HG03066 (cell line): ENCODE measurements at regions not wholly inside any gene's neighbourhood (a gene's known extent, or its start where the extent isn't known, plus 50 kb on each side); places are given as distances from the start of the nearest gene placed in this dataset.

Source experiments
- ATAC-seq: cut with Tn5 transposase; IDR thresholded peaks from one replicate; pipeline ENCODE4 v1.9.1; 2021; ENCODE audit warnings: low read depth; ENCODE audit not compliant: unreplicated experiment

GRCh38 chr21:31471865-31472264, 127.8 kb upstream of the TIAM1 start:
- ATAC-seq: no peak

DNA sequence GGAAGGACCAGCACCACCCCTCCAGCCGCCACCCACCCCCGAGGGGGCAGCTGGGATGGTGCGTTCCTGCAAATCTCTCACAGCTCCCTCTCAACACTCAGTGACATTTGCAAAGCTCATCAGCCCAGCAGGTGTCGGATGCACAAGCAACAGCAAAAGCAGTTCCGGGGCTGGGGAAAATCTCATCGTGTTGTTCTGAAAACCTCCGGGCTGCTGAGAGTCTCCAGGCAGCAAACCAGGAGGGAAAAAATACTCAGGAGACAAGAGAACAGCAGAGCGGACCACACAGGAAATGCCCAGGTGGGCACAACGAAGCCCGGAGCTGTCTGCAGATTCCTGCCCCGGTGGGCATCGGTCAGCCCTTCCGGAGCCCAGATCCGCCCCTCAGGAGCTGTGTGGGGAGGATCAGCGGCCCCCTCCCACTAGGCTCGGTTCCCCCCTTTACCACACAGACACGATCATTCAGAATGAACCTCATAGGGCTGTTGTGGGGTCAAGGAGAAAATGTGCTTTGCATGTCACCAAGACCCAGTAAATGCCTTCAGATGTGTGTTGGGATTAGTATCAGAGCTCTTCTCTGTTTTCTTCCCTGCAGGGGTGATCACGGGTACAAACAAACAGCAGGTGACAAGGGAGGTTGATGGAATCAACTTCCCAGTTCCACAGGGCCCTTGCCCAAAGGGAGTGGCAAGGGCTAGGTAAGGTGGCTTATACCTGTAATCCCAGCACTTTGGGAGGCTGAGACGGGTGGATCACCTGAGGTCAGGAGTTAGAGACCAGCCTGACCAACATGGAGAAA, 127.0 kb upstream of the TIAM1 start:
- ATAC-seq: no peak

- no peak for ATAC-seq
Measured at GRCh38 chr21:31460980-31461379, 116.9 kb upstream of the TIAM1 start.

GRCh38 chr21:31459457-31459856, 115.4 kb upstream of the TIAM1 start:
- no peak for ATAC-seq

GRCh38 chr21:31457675-31458074, 113.6 kb upstream of the TIAM1 start:
- no peak for ATAC-seq

GRCh38 chr21:31456201-31456600, 112.1 kb upstream of the TIAM1 start:
- ATAC-seq: no peak

GRCh38 chr21:31455506-31455905, 111.4 kb upstream of the TIAM1 start:
- ATAC-seq: no peak

GRCh38 chr21:31450980-31451379, 106.9 kb upstream of the TIAM1 start:
- ATAC-seq: no peak

GRCh38 chr21:31449921-31450535, 106.0 kb upstream of the TIAM1 start:
- no peak for ATAC-seq

DNA sequence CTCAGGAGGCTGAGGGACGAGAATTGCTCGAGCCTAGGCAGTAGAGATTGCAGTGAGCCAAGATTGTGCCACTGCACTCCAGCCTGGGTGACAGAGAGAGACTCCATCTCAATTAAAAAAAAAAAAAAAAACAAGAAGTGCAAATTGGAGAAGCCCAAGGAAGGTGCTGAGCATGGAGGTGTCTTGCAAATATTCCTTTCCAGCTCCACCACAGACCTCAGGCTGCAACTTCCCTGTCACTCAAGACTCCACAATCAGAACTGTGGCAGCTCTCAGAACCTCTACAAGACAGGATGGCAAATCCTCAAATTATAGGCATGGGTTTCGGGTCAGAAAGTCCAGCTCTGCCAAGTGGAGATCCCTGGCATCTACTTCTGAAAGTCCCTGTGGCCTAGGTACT, 104.4 kb upstream of the TIAM1 start:
- ATAC-seq: no peak

GRCh38 chr21:31447505-31447904, 103.4 kb upstream of the TIAM1 start:
- no peak for ATAC-seq

- ATAC-seq: no peak
Measured at GRCh38 chr21:31446226-31446855, 102.3 kb upstream of the TIAM1 start.

DNA sequence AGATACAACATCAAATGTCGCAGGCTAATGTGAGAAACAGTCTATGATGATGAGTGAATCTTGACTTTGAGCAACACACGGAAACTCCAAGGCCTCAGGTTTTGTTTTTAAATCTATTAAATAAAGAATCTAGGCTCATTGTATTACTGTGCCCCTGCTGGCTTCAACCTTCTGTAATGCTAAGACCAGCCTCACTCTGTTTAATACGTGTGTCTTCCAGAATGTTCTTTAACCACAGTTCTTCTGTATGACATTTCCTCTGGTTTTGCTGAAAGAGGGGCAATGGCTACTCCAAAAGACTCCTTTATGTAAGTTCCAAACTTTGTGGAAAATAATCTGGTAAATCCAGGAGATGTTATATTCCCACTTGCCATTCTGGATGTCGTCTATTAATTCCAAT, 101.1 kb upstream of the TIAM1 start:
- no peak for ATAC-seq

DNA sequence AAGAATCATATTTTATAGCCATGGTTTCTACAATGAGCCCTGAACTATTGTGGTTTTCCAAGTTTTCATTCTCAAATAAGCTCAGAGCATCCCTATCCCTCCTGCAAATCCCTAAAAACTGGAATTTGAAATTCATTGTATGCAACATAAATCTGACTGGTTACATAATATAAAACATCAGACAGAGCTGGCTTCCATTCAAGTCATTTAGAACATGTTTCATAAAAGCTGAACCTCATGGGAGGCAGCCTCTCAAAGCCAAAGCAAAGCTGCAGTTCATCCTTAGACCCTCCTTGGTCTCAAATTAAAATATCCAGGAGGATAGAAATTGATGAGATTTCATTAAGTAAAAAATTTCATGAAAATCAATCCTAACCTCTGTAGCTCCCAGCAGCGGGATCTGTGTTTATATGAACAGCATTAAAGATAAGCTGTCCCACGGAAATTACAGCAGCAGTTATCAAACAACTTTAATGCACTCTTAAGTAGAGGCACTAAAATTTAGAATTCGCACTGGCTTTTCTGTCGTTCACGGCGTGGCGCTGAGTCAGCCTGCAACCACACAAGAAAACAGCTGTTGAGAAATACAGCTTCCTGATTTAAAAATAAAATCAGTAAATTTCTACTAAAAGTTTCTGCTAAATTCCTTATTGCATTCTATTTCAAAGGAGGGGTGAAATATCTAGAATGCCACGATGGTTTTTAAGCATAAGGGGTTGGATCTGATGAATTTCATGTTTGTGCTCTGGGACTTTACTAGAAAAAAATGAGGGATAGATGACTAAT, 99.9 kb upstream of the TIAM1 start:
- ATAC-seq: no peak

- ATAC-seq: no peak
Measured at GRCh38 chr21:31442339-31442738, 98.3 kb upstream of the TIAM1 start.

GRCh38 chr21:31429506-31429905, 85.4 kb upstream of the TIAM1 start:
- ATAC-seq: no peak

GRCh38 chr21:31426235-31426797, 82.3 kb upstream of the TIAM1 start:
- no peak for ATAC-seq

- no peak for ATAC-seq
Measured at GRCh38 chr21:31425138-31425537, 81.1 kb upstream of the TIAM1 start.

DNA sequence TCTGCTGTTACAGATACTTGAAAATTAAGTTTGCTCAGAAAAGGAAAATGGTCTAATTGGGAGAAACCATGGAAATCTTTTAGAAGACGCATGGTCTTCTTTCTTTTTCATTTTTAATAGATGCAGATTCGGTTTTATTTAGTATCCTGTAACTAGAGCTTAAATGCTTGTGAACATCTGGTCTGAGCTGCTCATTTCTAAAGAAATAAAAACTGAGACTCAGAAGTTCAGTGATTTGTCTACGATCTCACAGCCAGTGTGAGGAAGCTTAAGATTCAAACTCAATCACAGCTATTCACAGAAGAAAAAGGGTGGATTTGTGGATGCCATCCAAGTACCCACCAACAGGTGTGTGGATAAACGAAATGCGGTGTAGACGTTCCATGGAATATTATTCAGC, 80.0 kb upstream of the TIAM1 start:
- ATAC-seq: no peak

GRCh38 chr21:31420988-31421387, 76.9 kb upstream of the TIAM1 start:
- ATAC-seq: no peak

GRCh38 chr21:31420354-31420753, 76.3 kb upstream of the TIAM1 start:
- ATAC-seq: no peak
